ENCODE measurements at regions not wholly inside any gene's neighbourhood (a gene's known extent, or its start where the extent isn't known, plus 50 kb on each side); places are given as distances from the start of the nearest gene placed in this dataset.
"Not testable (repeated sequence)": the region's sequence is repeated elsewhere in the genome, so short reads cannot be mapped to it uniquely, and the experiment has no call there.

DNA sequence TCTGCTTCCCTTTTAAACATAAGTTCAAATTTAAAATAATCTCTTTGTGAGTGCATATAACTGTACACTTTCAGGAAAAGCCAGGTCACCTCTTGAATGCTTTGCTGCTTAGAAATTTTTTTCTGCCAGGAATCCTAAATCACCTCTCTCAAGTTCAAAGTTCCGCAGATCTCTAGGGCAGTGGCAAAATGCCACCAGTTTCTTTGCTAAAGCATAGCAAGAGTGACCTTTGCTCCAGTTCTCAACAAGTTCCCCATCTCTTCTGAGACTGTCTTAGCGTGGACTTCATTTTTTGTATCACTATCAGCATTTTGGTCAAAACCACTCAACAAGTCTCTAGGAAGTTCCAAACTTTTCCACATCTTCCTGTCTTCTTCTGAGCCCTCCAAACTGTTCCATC is 249.7 kb upstream of the COPS8 start:
- TF ChIP-seq, protein P1, sequence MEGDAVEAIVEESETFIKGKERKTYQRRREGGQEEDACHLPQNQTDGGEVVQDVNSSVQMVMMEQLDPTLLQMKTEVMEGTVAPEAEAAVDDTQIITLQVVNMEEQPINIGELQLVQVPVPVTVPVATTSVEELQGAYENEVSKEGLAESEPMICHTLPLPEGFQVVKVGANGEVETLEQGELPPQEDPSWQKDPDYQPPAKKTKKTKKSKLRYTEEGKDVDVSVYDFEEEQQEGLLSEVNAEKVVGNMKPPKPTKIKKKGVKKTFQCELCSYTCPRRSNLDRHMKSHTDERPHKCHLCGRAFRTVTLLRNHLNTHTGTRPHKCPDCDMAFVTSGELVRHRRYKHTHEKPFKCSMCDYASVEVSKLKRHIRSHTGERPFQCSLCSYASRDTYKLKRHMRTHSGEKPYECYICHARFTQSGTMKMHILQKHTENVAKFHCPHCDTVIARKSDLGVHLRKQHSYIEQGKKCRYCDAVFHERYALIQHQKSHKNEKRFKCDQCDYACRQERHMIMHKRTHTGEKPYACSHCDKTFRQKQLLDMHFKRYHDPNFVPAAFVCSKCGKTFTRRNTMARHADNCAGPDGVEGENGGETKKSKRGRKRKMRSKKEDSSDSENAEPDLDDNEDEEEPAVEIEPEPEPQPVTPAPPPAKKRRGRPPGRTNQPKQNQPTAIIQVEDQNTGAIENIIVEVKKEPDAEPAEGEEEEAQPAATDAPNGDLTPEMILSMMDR (IDR thresholded peaks at IDR 0.05) = not testable (repeated sequence)
- not testable (repeated sequence) for TF ChIP-seq ZFX (IDR thresholded peaks at IDR 0.05; ENCODE audit: borderline replicate concordance)

All from 22Rv1 (cell line).